GM19035 (cell line): ENCODE measurements at regions not wholly inside any gene's neighbourhood (a gene's known extent, or its start where the extent isn't known, plus 50 kb on each side); places are given as distances from the start of the nearest gene placed in this dataset.
"Not testable (repeated sequence)": the region's sequence is repeated elsewhere in the genome, so short reads cannot be mapped to it uniquely, and the experiment has no call there.

Experiments
- ATAC-seq: cut with Tn5 transposase; IDR thresholded peaks from one replicate; pipeline ENCODE4 v1.9.1; 2021; ENCODE audit not compliant: unreplicated experiment

DNA sequence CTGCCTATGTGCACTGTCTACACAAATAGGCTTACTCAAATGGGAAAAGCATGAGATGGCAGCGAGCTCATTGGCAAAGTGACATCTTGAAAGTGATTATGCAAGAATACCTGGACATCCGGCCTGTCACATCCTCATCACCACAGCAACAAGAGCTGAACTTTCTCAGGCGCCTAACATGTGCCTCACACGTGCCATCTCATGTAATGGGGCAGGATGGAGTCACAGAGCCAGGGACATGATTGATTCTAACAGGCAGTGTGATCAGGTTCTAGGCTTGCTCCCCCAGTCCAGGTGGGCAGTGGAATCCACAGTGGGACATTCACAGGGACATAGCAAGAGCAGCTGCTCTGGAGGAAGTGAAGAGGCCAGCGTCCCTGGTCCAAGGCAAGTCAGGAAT lies 192.3 kb upstream of the SSTR4 start:
- no peak for ATAC-seq

- ATAC-seq, result no peak
These were observed 190.2 kb upstream of the SSTR4 start for GRCh38 chr20:22844959-22845358.

DNA sequence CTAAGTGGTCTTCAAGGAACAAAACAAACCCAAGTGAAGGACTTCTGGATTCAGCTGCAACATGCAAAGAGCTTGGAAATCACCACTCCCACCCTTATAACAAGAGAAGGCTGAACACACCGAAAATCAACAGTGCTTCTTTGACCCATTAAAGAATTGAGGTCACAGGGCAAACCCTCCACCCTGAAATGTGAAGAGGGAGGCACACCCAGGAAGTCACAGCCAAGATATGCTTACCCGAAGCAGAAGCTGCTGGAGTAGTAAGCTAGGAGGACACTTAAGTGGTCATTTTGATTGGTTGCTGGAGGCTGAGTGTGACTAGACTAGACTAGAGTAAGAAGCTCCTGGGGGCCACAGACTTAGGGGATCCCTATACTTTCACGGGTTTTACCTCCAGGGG lies 188.2 kb upstream of the SSTR4 start:
- no peak for ATAC-seq

DNA sequence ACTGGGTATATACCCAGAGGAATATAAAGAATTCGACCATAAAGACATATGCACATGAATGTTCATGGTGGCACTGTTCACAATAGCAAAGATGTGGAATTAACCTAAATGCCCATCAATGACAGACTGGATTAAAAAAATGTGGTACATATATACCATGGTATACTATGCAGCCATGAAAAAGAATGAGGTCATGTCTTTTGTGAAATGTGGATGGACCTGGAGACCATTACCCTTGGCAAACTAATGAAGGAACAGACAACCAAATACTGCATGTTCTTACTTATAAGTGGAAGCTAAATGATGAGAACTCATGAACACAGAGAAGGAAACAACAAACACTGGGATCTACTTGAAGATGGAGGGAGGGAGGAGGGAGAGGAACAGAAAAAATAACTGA lies 186.7 kb upstream of the SSTR4 start:
- ATAC-seq, result no peak

GRCh38 chr20:22851679-22852346 lies 183.3 kb upstream of the SSTR4 start:
- ATAC-seq, result not testable (repeated sequence)

- ATAC-seq, result no peak
These were observed 173.7 kb upstream of the SSTR4 start for GRCh38 chr20:22861231-22861980.

DNA sequence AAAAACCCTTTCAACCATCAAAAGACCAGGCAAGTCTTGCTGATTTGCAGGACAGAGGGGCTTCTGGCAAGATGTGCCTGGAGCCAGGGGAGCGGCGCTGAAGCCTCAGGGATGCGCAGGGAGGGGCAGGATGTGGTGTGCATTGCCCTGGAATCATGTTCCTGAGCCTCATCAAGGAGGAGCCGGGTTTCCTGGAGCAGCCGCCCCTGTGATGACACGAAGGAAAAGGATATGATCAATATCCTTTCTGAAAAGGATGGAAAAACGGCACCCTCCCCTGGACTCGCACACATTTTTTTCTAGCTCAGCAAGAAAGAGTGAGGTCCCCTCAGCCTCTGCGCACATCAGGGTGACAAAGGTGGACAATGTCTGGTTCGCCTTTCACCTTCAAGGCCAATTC lies 173.1 kb upstream of the SSTR4 start:
- ATAC-seq, result no peak

- ATAC-seq, result no peak
These were observed 172.4 kb upstream of the SSTR4 start for GRCh38 chr20:22862671-22863230.

DNA sequence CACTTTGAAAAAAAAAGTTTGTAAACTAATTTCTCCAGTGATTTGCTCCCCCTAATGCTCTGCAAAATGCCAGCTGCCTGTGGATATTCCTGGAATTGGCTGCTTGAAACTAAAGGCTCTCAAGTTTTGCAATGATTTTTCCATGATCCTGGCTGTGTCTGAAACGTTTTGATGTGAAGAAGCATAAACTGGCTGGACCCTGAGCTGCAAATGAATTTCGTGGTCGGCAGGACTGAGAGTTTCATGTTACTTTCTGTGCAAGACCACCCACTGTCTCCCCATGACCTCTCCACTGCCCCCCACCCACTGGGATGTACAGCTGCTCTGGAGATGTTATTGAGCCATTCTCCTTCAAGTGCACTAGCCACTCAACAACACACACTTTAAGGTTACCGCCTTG lies 171.3 kb upstream of the SSTR4 start:
- ATAC-seq, result no peak

- ATAC-seq, result no peak
These were observed 168.2 kb upstream of the SSTR4 start for GRCh38 chr20:22866812-22867341.

DNA sequence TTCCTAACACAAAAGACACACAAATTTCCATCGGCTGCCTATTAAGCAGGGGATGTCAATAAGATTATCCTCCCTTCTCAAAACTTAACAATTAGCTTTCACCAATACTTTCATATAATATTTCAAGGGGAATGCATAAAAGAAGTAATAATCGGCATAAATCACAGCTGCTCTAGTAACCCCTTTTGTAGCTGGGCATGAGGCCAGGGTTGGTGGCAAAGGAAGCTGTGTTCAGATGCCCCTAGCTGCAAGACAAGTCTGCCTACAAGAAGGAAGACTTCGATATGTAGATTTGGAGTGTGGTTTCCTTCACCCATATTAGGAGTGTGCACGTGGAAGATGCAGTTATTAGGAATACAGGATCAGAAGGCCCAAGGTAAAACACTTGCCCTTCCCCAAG lies 156.9 kb upstream of the SSTR4 start:
- ATAC-seq, result no peak

- ATAC-seq, result no peak
These were observed 154.8 kb upstream of the SSTR4 start for GRCh38 chr20:22880277-22880676.

DNA sequence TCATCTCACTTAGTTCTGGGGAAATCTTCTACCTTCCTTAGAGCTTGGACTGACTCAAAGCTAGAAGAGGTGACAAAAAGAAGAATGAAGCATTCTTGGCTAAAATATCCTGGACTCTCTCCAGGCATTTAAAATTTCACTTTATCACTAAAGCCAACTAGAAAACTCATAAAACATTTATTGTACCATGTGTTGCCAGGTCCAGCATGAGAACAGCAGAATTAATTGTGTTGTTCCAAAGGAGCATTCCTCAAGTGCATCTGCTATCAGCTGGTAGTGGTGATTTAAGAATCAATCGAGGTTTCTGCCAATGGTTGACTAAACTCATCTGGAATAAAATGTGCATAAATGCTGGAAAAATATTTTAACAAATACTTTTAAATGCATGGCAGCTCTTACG lies 147.3 kb upstream of the SSTR4 start:
- ATAC-seq, result no peak

- ATAC-seq, result no peak
These were observed 144.4 kb upstream of the SSTR4 start for GRCh38 chr20:22890594-22891300.

GRCh38 chr20:22901164-22901563 lies 133.9 kb upstream of the SSTR4 start:
- ATAC-seq, result no peak

DNA sequence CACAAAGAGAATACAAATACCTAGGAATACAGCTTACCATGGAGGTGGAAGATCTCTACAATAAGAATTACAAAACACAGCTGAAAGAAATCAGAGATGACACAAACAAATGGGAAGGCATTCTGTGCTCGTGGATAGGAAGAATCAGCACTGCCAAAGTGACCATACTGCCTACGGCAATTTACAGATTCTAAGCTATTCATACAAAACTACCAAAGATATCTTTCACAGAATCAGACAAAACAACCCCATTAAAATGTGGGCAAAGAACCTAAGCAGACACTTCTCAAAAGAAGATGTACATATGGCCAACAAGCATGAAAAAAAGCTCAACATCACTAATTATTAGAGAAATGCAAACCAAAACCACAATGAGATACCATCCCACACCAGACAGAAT lies 133.2 kb upstream of the SSTR4 start:
- no peak for ATAC-seq

GRCh38 chr20:22904386-22904785 lies 130.7 kb upstream of the SSTR4 start:
- ATAC-seq, result no peak

DNA sequence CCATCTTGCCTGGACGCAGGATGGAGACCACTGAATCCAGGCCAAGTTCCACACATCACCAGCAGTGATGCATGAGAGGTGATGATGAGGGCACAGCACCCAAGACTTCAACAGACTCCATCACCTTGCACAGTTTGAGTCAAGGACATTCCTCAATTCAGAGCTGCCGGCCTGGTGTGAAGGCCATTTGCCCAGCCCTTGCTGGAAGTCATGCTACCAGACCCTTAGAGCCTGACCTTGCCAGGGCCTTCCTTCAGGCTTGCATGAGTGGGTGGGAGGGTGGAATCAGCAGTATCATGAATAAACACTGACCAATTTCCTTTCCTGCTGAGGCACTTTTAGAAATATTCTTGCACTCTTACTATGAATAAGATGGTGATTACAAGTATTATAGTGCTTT lies 130.2 kb upstream of the SSTR4 start:
- no peak for ATAC-seq

DNA sequence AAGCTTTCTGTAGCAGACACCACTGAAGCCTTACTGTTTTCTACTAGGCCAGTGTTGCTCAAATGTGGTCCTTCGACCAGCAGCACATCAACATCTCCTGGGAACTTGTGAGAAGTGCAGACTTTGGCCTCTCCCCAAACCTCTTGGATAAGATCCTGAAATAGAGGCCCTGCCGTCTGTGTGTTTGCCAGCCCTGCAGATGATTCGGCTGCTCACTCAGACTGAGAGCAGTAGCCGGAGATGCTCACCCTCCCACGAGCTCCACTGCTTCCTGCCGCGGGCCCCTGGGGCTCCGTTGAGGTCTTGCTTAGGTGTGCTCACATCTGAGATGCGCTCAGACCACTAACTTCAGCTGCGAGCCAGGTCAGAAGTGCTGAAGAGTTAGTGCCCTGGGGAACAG lies 129.5 kb upstream of the SSTR4 start:
- peak; percentile 88 for ATAC-seq

- ATAC-seq, result no peak
These were observed 126.7 kb upstream of the SSTR4 start for GRCh38 chr20:22908437-22908836.

DNA sequence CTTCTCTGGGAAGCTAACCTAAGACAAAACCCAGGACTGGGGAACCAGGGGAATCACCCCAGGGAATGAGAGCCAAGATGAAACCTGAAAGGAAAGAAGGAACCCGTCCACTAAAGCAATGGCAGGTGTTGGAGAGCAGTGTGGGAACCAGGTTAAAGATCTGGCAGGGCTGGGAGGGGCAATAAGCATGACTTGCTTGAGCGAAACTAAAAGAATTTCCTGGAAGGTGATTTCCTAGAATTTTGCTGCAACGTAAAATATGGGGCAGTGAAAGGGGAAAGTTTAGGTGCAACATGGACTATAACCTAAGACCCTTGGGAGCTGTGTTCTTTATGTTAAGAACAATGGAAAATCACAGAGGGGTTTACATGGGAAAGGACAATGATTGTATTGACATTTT lies 126.2 kb upstream of the SSTR4 start:
- no peak for ATAC-seq

- no peak for ATAC-seq
These were observed 125.7 kb upstream of the SSTR4 start for GRCh38 chr20:22909436-22909835.
